Endodermal cell (in vitro differentiated cells): ENCODE measurements at regions not wholly inside any gene's neighbourhood (a gene's known extent, or its start where the extent isn't known, plus 50 kb on each side); places are given as distances from the start of the nearest gene placed in this dataset.
"Not testable (repeated sequence)": the region's sequence is repeated elsewhere in the genome, so short reads cannot be mapped to it uniquely, and the experiment has no call there.

ENCODE experiments used
- DNase-seq: peaks from one replicate; pipeline ENCODE4 v3.0.0-alpha.2; 2017
- H3K27ac ChIP-seq: 2 replicates; pipeline ENCODE4 v1.5.1; 2013; ENCODE audit warnings: mild to moderate bottlenecking, low read depth, low read length, moderate library complexity
- H3K27me3 ChIP-seq: 2 replicates; pipeline ENCODE4 v1.6.1; 2013; ENCODE audit warnings: mild to moderate bottlenecking, low read length, moderate library complexity; ENCODE audit not compliant: insufficient read depth, control insufficient read depth, poor library complexity, severe bottlenecking
- H3K36me3 ChIP-seq: 2 replicates; pipeline ENCODE4 v1.7.0; 2013; ENCODE audit warnings: mild to moderate bottlenecking, low read length, moderate library complexity; ENCODE audit not compliant: control insufficient read depth, insufficient read depth
- H3K4me1 ChIP-seq: one replicate; pipeline ENCODE4 v1.7.0; 2013; ENCODE audit warnings: low read length; ENCODE audit not compliant: control insufficient read depth, insufficient read depth
- H3K4me3 ChIP-seq: 2 replicates; pipeline ENCODE4 v1.5.1; 2013; ENCODE audit warnings: mild to moderate bottlenecking, low read length, moderate library complexity
- H3K9ac ChIP-seq: 2 replicates; pipeline ENCODE4 v1.6.1; 2013; ENCODE audit warnings: mild to moderate bottlenecking, low read length, moderate library complexity; ENCODE audit not compliant: poor library complexity, severe bottlenecking; ENCODE audit errors: extremely low read depth
- H3K9me3 ChIP-seq: 2 replicates; pipeline ENCODE4 v1.6.1; 2013; ENCODE audit warnings: mild to moderate bottlenecking, low read length, moderate library complexity; ENCODE audit not compliant: control insufficient read depth
- H3K27ac Mint-ChIP-seq: 2 replicates; pipeline ENCODE4 v1.8.0; 2020; ENCODE audit warnings: mixed read lengths
- H3K27me3 Mint-ChIP-seq: 2 replicates; pipeline ENCODE4 v1.8.0; 2021; ENCODE audit warnings: mild to moderate bottlenecking, mixed read lengths; ENCODE audit not compliant: insufficient read depth
- H3K36me3 Mint-ChIP-seq: 2 replicates; pipeline ENCODE4 v1.8.0; 2020; ENCODE audit warnings: low read depth, mixed read lengths
- H3K4me1 Mint-ChIP-seq: 2 replicates; pipeline ENCODE4 v1.8.0; 2020; ENCODE audit warnings: mixed read lengths
- H3K4me3 Mint-ChIP-seq: 2 replicates; pipeline ENCODE4 v1.8.0; 2020; ENCODE audit warnings: mild to moderate bottlenecking, moderate library complexity, mixed read lengths
- H3K9me3 Mint-ChIP-seq: 2 replicates; pipeline ENCODE4 v1.8.0; 2020; ENCODE audit warnings: mild to moderate bottlenecking, mixed read lengths
- WGBS, 2 experiments: methylation state at CpG; one replicate each; pipeline versions ENCODE4 v1.1.5 to v1.1.7; 2013; ENCODE audit warnings: missing lambda C conversion rate in 2 of 2, mixed read lengths in 1 of 2; ENCODE audit not compliant: insufficient coverage in 1 of 2, insufficient read length in 1 of 2; 5-methylcytosine and 5-hydroxymethylcytosine counted together
- TF ChIP-seq, protein P1 (sequence below): fragments of 200-600 bp; sonication (generic); conservative IDR thresholded peaks from 2 replicates; pipeline ENCODE4 v1.5.0; 2021; ENCODE audit warnings: antibody characterized with exemption, mild to moderate bottlenecking

DNA sequence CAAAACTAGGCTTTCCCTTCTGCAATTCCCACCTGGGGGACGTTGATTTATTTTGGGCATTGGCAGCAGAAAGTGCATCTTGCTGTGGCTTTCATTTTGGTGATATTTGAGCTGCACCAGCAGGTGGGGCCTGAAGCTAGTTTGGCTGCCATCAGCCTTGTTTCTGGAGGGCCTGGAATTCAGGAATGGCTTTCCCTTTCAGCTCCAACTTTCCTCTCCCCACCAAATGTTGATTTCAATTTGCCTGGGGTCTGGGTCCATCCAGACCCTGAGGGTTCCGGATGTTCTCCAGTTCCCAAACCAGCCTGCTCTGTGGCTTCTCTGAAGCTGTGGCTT is 640.4 kb downstream of the TYW1 start:
- no peak overlapping the region for H3K9ac ChIP-seq
- peaks cover 25% of the 10 kb centered on the region for H3K9me3 ChIP-seq
- 55 to 78% methylated on average over 1 to 2 of the region's 2 CpGs for WGBS, 2 experiments
- TF ChIP-seq, protein P1, sequence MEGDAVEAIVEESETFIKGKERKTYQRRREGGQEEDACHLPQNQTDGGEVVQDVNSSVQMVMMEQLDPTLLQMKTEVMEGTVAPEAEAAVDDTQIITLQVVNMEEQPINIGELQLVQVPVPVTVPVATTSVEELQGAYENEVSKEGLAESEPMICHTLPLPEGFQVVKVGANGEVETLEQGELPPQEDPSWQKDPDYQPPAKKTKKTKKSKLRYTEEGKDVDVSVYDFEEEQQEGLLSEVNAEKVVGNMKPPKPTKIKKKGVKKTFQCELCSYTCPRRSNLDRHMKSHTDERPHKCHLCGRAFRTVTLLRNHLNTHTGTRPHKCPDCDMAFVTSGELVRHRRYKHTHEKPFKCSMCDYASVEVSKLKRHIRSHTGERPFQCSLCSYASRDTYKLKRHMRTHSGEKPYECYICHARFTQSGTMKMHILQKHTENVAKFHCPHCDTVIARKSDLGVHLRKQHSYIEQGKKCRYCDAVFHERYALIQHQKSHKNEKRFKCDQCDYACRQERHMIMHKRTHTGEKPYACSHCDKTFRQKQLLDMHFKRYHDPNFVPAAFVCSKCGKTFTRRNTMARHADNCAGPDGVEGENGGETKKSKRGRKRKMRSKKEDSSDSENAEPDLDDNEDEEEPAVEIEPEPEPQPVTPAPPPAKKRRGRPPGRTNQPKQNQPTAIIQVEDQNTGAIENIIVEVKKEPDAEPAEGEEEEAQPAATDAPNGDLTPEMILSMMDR, result peak; percentile 75
- Mint-ChIP-seq H3K4me1 (peaks cover 4% of the 10 kb centered on the region), H3K27ac (peak overlapping the region; percentile 48), H3K27me3 (peaks cover 4% of the 10 kb centered on the region), H3K36me3 (no peaks in the 10 kb centered on the region), H3K4me3 (no peak overlapping the region), H3K9me3 (peaks cover 23% of the 10 kb centered on the region)
- DNase-seq, result peak; percentile 73
- no peak overlapping the region for H3K27ac ChIP-seq
- H3K27me3 ChIP-seq, result no peaks in the 10 kb centered on the region
- no peaks in the 10 kb centered on the region for H3K4me1 ChIP-seq
- no peaks in the 10 kb centered on the region for H3K36me3 ChIP-seq
- H3K4me3 ChIP-seq, result no peak overlapping the region

DNA sequence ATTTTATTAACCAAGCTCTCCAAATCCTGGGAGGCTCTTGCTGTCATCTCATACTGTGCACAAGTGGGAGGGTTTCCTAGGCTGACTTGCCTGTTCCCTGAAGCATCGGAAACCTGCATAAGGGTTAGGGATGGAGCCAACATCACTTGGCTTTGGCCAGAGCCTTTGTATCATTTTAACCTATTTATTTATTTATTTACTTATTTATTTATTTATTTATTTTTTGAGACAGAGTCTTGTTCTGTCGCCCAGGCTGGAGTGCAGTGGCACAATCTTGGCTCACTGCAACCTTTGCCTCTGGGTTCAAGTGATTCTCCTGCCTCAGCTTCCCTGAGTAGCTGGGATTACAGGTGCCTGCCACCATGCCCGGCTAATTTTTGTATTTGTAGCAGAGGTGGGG is 645.9 kb downstream of the TYW1 start:
- H3K27me3 Mint-ChIP-seq, result not testable (repeated sequence)
- WGBS, 2 experiments, result 83 to 95% methylated on average over 1 to 3 of the region's 3 CpGs

GRCh38 chr7:67644151-67644550 is 647.5 kb downstream of the TYW1 start:
- no peaks in the 10 kb centered on the region for H3K4me1 Mint-ChIP-seq
- Histone ChIP-seq H3K9me3 (peaks cover 22% of the 10 kb centered on the region), H3K27ac (no peak overlapping the region), H3K4me3 (no peak overlapping the region), H3K27me3 (no peaks in the 10 kb centered on the region), H3K9ac (no peak overlapping the region), H3K36me3 (no peaks in the 10 kb centered on the region), H3K4me1 (no peaks in the 10 kb centered on the region)
- H3K4me3 Mint-ChIP-seq, result no peak overlapping the region
- no peak for DNase-seq
- no peak overlapping the region for H3K27ac Mint-ChIP-seq
- TF ChIP-seq, protein P1, result no peak
- 67 to 79% methylated on average over 1 to 3 of the region's 3 CpGs for WGBS, 2 experiments
- H3K36me3 Mint-ChIP-seq, result no peaks in the 10 kb centered on the region
- no peaks in the 10 kb centered on the region for H3K27me3 Mint-ChIP-seq
- peaks cover 23% of the 10 kb centered on the region for H3K9me3 Mint-ChIP-seq

More for the DNA sequence above, 645.9 kb downstream of the TYW1 start:
- H3K27ac ChIP-seq, H3K36me3 Mint-ChIP-seq, H3K4me1 ChIP-seq, H3K27ac Mint-ChIP-seq, DNase-seq, H3K36me3 ChIP-seq, H3K4me3 ChIP-seq, H3K27me3 ChIP-seq, H3K4me3 Mint-ChIP-seq, H3K9ac ChIP-seq, H3K4me1 Mint-ChIP-seq: not testable (repeated sequence)
- H3K9me3 Mint-ChIP-seq, result peaks cover 23% of the 10 kb centered on the region
- peaks cover 25% of the 10 kb centered on the region for H3K9me3 ChIP-seq

- 88% methylated on average over 2 of the region's 2 CpGs; no CpG with 5 or more reads in 1 of the 2 experiments for WGBS, 2 experiments
- no peak overlapping the region for H3K4me3 Mint-ChIP-seq
- TF ChIP-seq, protein P1, result no peak
- H3K36me3 Mint-ChIP-seq, result no peaks in the 10 kb centered on the region
- H3K4me1 Mint-ChIP-seq, result peaks cover 3% of the 10 kb centered on the region
- peaks cover 2% of the 10 kb centered on the region for H3K27me3 Mint-ChIP-seq
- DNase-seq, result no peak
- H3K4me3 ChIP-seq, result no peak overlapping the region
- no peaks in the 10 kb centered on the region for H3K9me3 Mint-ChIP-seq
- no peak overlapping the region for H3K9ac ChIP-seq
- H3K27me3 ChIP-seq, result no peaks in the 10 kb centered on the region
- no peaks in the 10 kb centered on the region for H3K9me3 ChIP-seq
- H3K27ac Mint-ChIP-seq, result no peak overlapping the region
- no peaks in the 10 kb centered on the region for H3K4me1 ChIP-seq
- no peaks in the 10 kb centered on the region for H3K36me3 ChIP-seq
- no peak overlapping the region for H3K27ac ChIP-seq
Measured at GRCh38 chr7:67652937-67653336, 656.3 kb downstream of the TYW1 start.
